ENCODE measurements at regions not wholly inside any gene's neighbourhood (a gene's known extent, or its start where the extent isn't known, plus 50 kb on each side); places are given as distances from the start of the nearest gene placed in this dataset.
"Not testable (repeated sequence)": the region's sequence is repeated elsewhere in the genome, so short reads cannot be mapped to it uniquely, and the experiment has no call there.

GRCh38 chr5:1998716-1999317 lies 116.1 kb upstream of the IRX4 start:
- no peak for DNase-seq

- no peak for DNase-seq
These were observed 115.6 kb upstream of the IRX4 start for GRCh38 chr5:1998348-1998669.

- DNase-seq = no peak
These were observed 115.1 kb upstream of the IRX4 start for GRCh38 chr5:1997640-1998347.

GRCh38 chr5:1995491-1995890 lies 112.8 kb upstream of the IRX4 start:
- no peak for DNase-seq

- no peak for DNase-seq
These were observed 104.7 kb upstream of the IRX4 start for GRCh38 chr5:1987471-1987870.

GRCh38 chr5:1985781-1986180 lies 103.1 kb upstream of the IRX4 start:
- no peak for DNase-seq

- DNase-seq = no peak
These were observed 101.4 kb upstream of the IRX4 start for GRCh38 chr5:1983919-1984695.

GRCh38 chr5:1983401-1983800 lies 100.7 kb upstream of the IRX4 start:
- no peak for DNase-seq

- not testable (repeated sequence) for DNase-seq
These were observed 99.8 kb upstream of the IRX4 start for GRCh38 chr5:1982561-1982960.

- DNase-seq = no peak
These were observed 93.4 kb upstream of the IRX4 start for GRCh38 chr5:1975898-1976765.

GRCh38 chr5:1975406-1975715 lies 92.6 kb upstream of the IRX4 start:
- no peak for DNase-seq

- no peak for DNase-seq
These were observed 92.0 kb upstream of the IRX4 start for GRCh38 chr5:1974501-1975405.

- no peak for DNase-seq
These were observed 91.4 kb upstream of the IRX4 start for GRCh38 chr5:1974081-1974480.

- no peak for DNase-seq
These were observed 90.8 kb upstream of the IRX4 start for GRCh38 chr5:1973391-1974013.

- no peak for DNase-seq
These were observed 89.2 kb upstream of the IRX4 start for GRCh38 chr5:1971944-1972343.

GRCh38 chr5:1967736-1968135 lies 85.0 kb upstream of the IRX4 start:
- DNase-seq = no peak

GRCh38 chr5:1966461-1966860 lies 83.7 kb upstream of the IRX4 start:
- no peak for DNase-seq

GRCh38 chr5:1965925-1966324 lies 83.2 kb upstream of the IRX4 start:
- no peak for DNase-seq

GRCh38 chr5:1963941-1964451 lies 81.3 kb upstream of the IRX4 start:
- DNase-seq = no peak

- no peak for DNase-seq
These were observed 80.6 kb upstream of the IRX4 start for GRCh38 chr5:1963358-1963757.

- DNase-seq = no peak
These were observed 80.1 kb upstream of the IRX4 start for GRCh38 chr5:1962619-1963355.
